Gastroesophageal sphincter (tissue), 4 donors: ENCODE measurements at regions not wholly inside any gene's neighbourhood (a gene's known extent, or its start where the extent isn't known, plus 50 kb on each side); places are given as distances from the start of the nearest gene placed in this dataset.

Experiments used
- ATAC-seq: fragments of 150-250 bp; one replicate; pipeline ENCODE4 v1.9.1; 2016; ENCODE audit warnings: mild to moderate bottlenecking, moderate library complexity
- H3K27ac ChIP-seq, 4 donors: fragments of 200-600 bp; sonication (generic) in 3 of 4; 1 replicate in 3 of 4; 2 replicates in 1 of 4; pipeline ENCODE4 v1.5.1; 2016 to 2019
- H3K27me3 ChIP-seq: fragments of 200-600 bp; sonication (generic); one replicate; pipeline ENCODE4 v1.5.1; 2019
- H3K36me3 ChIP-seq, 2 donors: fragments of 200-600 bp; sonication (generic); one replicate each; pipeline ENCODE4 v1.5.1; 2019; ENCODE audit warnings: control low read depth in 1 of 2
- H3K4me1 ChIP-seq, 3 donors: fragments of 200-600 bp; sonication (generic); 1 replicate in 2 of 3; 2 replicates in 1 of 3; pipeline ENCODE4 v1.5.1; 2016 to 2019; ENCODE audit warnings: control low read depth in 2 of 3
- H3K4me3 ChIP-seq, 2 donors: fragments of 200-600 bp; sonication (generic); one replicate each; pipeline ENCODE4 v1.5.1; 2019; ENCODE audit warnings: mild to moderate bottlenecking in 1 of 2, moderate library complexity in 1 of 2
- H3K9me3 ChIP-seq, 3 donors: fragments of 200-600 bp; sonication (generic); one replicate each; pipeline ENCODE4 v1.5.1; 2017 to 2019; ENCODE audit warnings: control low read depth in 2 of 3
- CTCF ChIP-seq, 4 experiments: fragments of 200-600 bp in 2 of 4; fragments of 450-650 bp in 2 of 4; sonication (generic) in 1 of 4; IDR thresholded peaks; one replicate each; pipeline ENCODE4 v1.5.1; 2017 to 2019; ENCODE audit warnings: antibody characterized with exemption in 4 of 4, mild to moderate bottlenecking in 2 of 4, moderate library complexity in 2 of 4
- EP300 ChIP-seq: sonication (generic); formaldehyde crosslinking; IDR thresholded peaks from one replicate; pipeline ENCODE4 v1.6.1; 2017; ENCODE audit warnings: antibody characterized with exemption, mild to moderate bottlenecking
- POLR2A ChIP-seq, 2 donors: fragments of 450-650 bp; IDR thresholded peaks; one replicate each; pipeline ENCODE4 v1.6.1; 2017; ENCODE audit warnings: antibody characterized with exemption in 2 of 2, mild to moderate bottlenecking in 2 of 2, moderate library complexity in 1 of 2
- POLR2AphosphoS5 ChIP-seq: sonication (generic); formaldehyde crosslinking; IDR thresholded peaks from one replicate; pipeline ENCODE4 v1.6.1; 2017; ENCODE audit warnings: antibody characterized with exemption
- WGBS, 2 donors: methylation state at CpG; one replicate each; pipeline ENCODE4 v1.1.5; 2018; ENCODE audit warnings: low coverage in 1 of 2; 5-methylcytosine and 5-hydroxymethylcytosine counted together

GRCh38 chr6:167766986-167767714, 59.6 kb upstream of the AFDN start:
- WGBS, 2 donors, result no CpG with 5 or more reads among the region's 29 CpGs
- TF ChIP-seq EP300, result no peak
- TF ChIP-seq POLR2A (IDR thresholded peaks at IDR 0.05), result no peak
- TF ChIP-seq CTCF (IDR thresholded peaks at IDR 0.05), result no peak
- no peak for TF ChIP-seq POLR2AphosphoS5
- Histone ChIP-seq H3K9me3 (no peaks in the 10 kb centered on the region), H3K4me1 (peaks cover 0 to 4% (median 0%) of the 10 kb centered on the region in 3 donors), H3K36me3 (no peaks in the 10 kb centered on the region), H3K4me3 (no peak overlapping the region), H3K27ac (no peak overlapping the region), H3K27me3 (peaks cover 14% of the 10 kb centered on the region)
- no peak for ATAC-seq

GRCh38 chr6:167767715-167768107, 59.0 kb upstream of the AFDN start:
- Histone ChIP-seq H3K4me1 (no peaks in the 10 kb centered on the region), H3K27ac (no peak overlapping the region), H3K4me3 (no peak overlapping the region), H3K9me3 (no peaks in the 10 kb centered on the region), H3K27me3 (peaks cover 14% of the 10 kb centered on the region), H3K36me3 (no peaks in the 10 kb centered on the region)
- TF ChIP-seq EP300 (no peak), POLR2AphosphoS5 (no peak), CTCF (IDR thresholded peaks at IDR 0.05) (no peak), POLR2A (IDR thresholded peaks at IDR 0.05) (no peak)
- WGBS, 2 donors, result 92% methylated on average over 5 of the region's 13 CpGs; no CpG with 5 or more reads in 1 of the 2 donors
- no peak for ATAC-seq

GRCh38 chr6:167768471-167769215, 58.1 kb upstream of the AFDN start:
- Histone ChIP-seq H3K36me3 (no peaks in the 10 kb centered on the region), H3K9me3 (no peaks in the 10 kb centered on the region), H3K27me3 (peaks cover 14% of the 10 kb centered on the region), H3K4me3 (no peak overlapping the region), H3K27ac (no peak overlapping the region), H3K4me1 (no peaks in the 10 kb centered on the region)
- WGBS, 2 donors, result 96% methylated on average over 4 to 8 of the region's 18 CpGs
- ATAC-seq, result no peak
- TF ChIP-seq EP300, result no peak
- no peak for TF ChIP-seq POLR2AphosphoS5

- no peak overlapping the region for H3K27ac ChIP-seq
- no peak for ATAC-seq
Observed at GRCh38 chr6:167769408-167770190, 57.1 kb upstream of the AFDN start.

More at GRCh38 chr6:167769408-167770190, 57.1 kb upstream of the AFDN start:
- Histone ChIP-seq H3K9me3 (no peaks in the 10 kb centered on the region), H3K4me3 (no peak overlapping the region), H3K4me1 (no peaks in the 10 kb centered on the region), H3K27me3 (peaks cover 14% of the 10 kb centered on the region), H3K36me3 (no peaks in the 10 kb centered on the region)
- WGBS, 2 donors, result 90 to 93% methylated on average over 8 of the region's 13 CpGs
- no peak for TF ChIP-seq POLR2AphosphoS5
- no peak for TF ChIP-seq POLR2A (IDR thresholded peaks at IDR 0.05)
- no peak for TF ChIP-seq CTCF (IDR thresholded peaks at IDR 0.05)
- TF ChIP-seq EP300, result no peak
